CMK (cell line): ENCODE measurements at regions not wholly inside any gene's neighbourhood (a gene's known extent, or its start where the extent isn't known, plus 50 kb on each side); places are given as distances from the start of the nearest gene placed in this dataset.
"Not testable (repeated sequence)": the region's sequence is repeated elsewhere in the genome, so short reads cannot be mapped to it uniquely, and the experiment has no call there.

Experiments used
- DNase-seq: peaks from one replicate; pipeline ENCODE4 v3.0.0-alpha.2; 2010; ENCODE audit warnings: low read depth

- DNase-seq, result not testable (repeated sequence)
These were observed 132.7 kb downstream of the SNX10 start for GRCh38 chr7:26424319-26424718.

GRCh38 chr7:26425655-26426054 is 134.0 kb downstream of the SNX10 start:
- DNase-seq, result no peak

- no peak for DNase-seq
These were observed 134.4 kb downstream of the SNX10 start for GRCh38 chr7:26426096-26426495.

- no peak for DNase-seq
These were observed 136.9 kb downstream of the SNX10 start for GRCh38 chr7:26428571-26428970.

- DNase-seq, result no peak
These were observed 137.5 kb downstream of the SNX10 start for GRCh38 chr7:26429168-26429567.

DNA sequence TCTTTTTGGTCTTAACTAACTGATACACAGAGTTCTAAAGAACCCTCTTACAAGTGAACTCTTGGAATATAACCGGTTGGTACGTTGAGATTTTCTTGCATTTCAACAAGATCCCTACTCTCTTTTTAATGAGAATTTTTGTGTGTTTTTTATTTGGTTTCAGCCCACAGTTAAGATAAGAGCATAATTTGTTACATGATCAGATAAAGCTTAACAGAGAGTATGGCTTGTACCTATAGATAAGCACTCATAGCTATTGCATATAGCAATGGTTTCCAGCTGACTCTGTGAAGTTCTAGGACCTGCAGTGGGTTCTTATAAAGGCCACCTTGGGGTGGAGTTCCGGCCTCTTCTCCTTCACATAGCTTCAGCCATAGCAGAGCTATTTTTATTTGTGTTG is 143.3 kb downstream of the SNX10 start:
- DNase-seq, result no peak

GRCh38 chr7:26437003-26437532 is 145.4 kb downstream of the SNX10 start:
- no peak for DNase-seq

DNA sequence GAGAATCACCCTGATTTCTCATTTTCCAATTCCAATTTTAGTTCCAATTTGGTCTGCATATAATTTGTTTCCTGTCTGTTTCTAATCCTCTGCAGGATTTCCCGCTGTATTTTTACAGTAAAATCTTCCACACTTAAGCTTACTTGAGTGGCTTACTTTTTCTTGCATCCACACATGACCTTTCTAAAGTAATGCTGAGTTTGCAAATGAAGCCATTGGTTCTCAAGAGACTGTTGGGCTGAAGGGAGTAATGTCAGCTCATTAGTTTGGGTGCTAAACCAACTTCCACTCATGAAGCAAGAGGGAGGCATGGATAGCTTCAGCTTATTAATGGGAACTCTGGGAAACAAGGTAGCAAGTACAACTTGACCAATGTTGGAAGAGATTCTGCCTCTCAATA is 146.4 kb downstream of the SNX10 start:
- DNase-seq, result no peak

- no peak for DNase-seq
These were observed 148.0 kb downstream of the SNX10 start for GRCh38 chr7:26439521-26440232.

DNA sequence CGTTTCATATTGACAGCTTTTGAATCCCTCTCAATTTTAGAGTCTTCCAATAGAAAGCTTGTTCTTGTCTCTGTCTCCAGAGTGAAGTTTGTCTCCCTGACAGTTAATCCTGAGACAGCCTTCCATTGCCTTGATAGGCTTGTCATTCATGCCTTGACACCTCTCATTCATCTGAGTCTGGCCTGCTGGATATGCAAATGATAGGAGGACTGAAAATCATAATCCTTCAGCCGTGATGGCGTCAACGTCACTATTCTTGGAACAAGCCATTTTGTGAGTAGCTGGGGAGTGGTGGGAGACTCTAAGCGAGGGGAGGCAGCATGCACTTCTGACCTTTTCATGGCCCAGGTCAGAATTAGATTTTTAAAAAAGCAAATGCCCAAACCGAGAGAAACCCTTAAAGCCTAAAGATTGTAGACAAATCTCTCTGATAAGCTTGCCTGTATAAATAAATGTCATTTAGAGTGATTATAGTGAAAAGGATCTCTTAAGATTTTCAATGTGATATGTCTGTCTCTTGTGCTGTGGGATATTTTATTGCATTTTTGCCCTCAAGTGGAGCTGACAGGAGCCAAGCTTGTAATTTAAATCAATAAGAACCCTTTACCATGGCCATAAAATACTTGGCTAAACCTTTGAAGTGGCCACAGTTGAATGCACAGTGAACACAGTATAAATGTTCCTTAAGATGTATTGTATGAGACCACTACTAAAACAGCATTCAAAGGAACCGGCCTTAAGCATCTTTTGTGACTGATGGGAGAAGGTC is 148.8 kb downstream of the SNX10 start:
- DNase-seq, result no peak

- DNase-seq, result no peak
These were observed 149.4 kb downstream of the SNX10 start for GRCh38 chr7:26441002-26441521.

GRCh38 chr7:26441611-26442277 is 150.1 kb downstream of the SNX10 start:
- no peak for DNase-seq

DNA sequence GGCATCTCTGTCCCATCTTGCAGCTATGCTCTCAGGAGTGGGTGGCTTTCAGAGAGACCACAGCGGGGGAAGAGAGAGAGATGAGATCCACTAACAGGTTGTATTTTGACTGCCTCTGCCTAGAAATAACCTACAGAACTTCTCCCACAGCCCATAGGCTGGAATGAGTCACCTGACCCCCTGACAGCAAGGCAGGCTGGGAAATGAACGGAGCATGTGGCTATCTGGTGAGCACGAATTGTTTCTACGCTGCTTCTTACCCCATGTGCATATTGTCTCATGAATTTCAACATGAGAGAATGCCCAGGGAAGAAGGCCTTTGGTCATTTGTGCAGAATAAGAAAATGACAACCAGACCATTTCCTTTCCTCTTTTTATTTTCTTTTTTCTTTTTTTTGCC is 151.3 kb downstream of the SNX10 start:
- DNase-seq, result no peak

- DNase-seq, result no peak
These were observed 152.1 kb downstream of the SNX10 start for GRCh38 chr7:26443751-26444150.

- DNase-seq, result no peak
These were observed 152.9 kb downstream of the SNX10 start for GRCh38 chr7:26444555-26444954.

- DNase-seq, result no peak
These were observed 155.5 kb downstream of the SNX10 start for GRCh38 chr7:26447116-26447515.

- DNase-seq, result no peak
These were observed 157.8 kb downstream of the SNX10 start for GRCh38 chr7:26449175-26450165.

DNA sequence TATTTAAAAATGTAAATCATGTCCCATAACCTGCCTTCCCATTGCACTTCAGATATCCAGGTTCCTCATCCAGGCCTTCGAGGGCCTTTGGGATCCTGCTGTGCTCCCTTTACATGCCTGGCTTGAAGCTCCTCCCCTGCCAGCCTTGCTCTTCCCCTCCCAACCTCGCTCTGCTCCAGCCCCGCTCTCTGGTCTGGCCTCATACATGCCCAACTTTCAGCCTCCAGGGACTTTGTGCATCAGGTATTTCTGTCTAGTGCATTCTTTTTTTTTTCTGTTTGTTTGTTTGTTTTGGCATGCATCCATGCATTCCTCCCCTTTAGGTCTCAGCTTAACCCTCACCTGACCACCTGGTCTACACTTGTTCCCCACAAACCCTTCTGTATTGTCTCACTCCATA is 160.3 kb downstream of the SNX10 start:
- DNase-seq, result no peak

GRCh38 chr7:26454180-26454579 is 162.5 kb downstream of the SNX10 start:
- DNase-seq, result no peak

- DNase-seq, result no peak
These were observed 166.2 kb downstream of the SNX10 start for GRCh38 chr7:26457696-26458327.
